Panc1 (cell line): ENCODE measurements at regions not wholly inside any gene's neighbourhood (a gene's known extent, or its start where the extent isn't known, plus 50 kb on each side); places are given as distances from the start of the nearest gene placed in this dataset.

Experiments
- ATAC-seq: fragments of 200-7000 bp; cut with Tn5 transposase; 2 replicates; pipeline ENCODE4 v1.9.1; 2020; ENCODE audit warnings: mild to moderate bottlenecking, moderate library complexity
- BruUV-seq: library from RNA; stranded (reverse); fragments of 400-500 nt; replicated peaks from 2 replicates; lab custom pipeline; 2021; lab: Mats Ljungman, UMichigan
- CTCF ChIA-PET: fragments of 300-600 bp; sonication (Branson Sonifier 250); formaldehyde crosslinking; loops from one replicate; lab custom pipeline; 2022; ENCODE audit warnings: antibody characterized with exemption; lab: Charles Lee
- POLR2A ChIA-PET: fragments of 300-600 bp; sonication (Branson Sonifier 250); formaldehyde crosslinking; loops from one replicate; lab custom pipeline; 2022; ENCODE audit warnings: antibody characterized with exemption; lab: Charles Lee
- DNase-seq: peaks from one replicate; pipeline ENCODE4 v3.0.0-alpha.2; 2010; ENCODE audit warnings: low read depth, low spot score
- H3K27ac ChIP-seq: 2 replicates; pipeline ENCODE4 v1.5.1; 2011; ENCODE audit warnings: mild to moderate bottlenecking, low read length, inconsistent platforms
- H3K27me3 ChIP-seq: fragments of 200-500 bp; sonication (Bioruptor generic); 2 replicates; pipeline ENCODE4 v1.6.0; 2014; ENCODE audit warnings: low read length, inconsistent platforms; ENCODE audit not compliant: control insufficient read depth, insufficient read depth
- H3K36me3 ChIP-seq: fragments of 200-500 bp; sonication (Bioruptor generic); 2 replicates; pipeline ENCODE4 v1.5.1; 2014; ENCODE audit warnings: inconsistent platforms, mild to moderate bottlenecking, low read length, moderate library complexity; ENCODE audit not compliant: control insufficient read depth, insufficient read depth
- H3K4me1 ChIP-seq: 2 replicates; pipeline ENCODE4 v1.5.1; 2011; ENCODE audit warnings: inconsistent platforms, mild to moderate bottlenecking, low read length, moderate library complexity; ENCODE audit not compliant: control insufficient read depth, insufficient read depth
- H3K4me3 ChIP-seq, 2 experiments: 2 replicates each; pipeline ENCODE4 v1.5.1; 2011 to 2012; ENCODE audit warnings: low read depth in 2 of 2, low read length in 2 of 2, mild to moderate bottlenecking in 2 of 2, inconsistent platforms in 1 of 2, moderate library complexity in 1 of 2
- H3K9me3 ChIP-seq: fragments of 200-500 bp; sonication (Bioruptor generic); 2 replicates; pipeline ENCODE4 v1.5.1; 2014; ENCODE audit warnings: low read depth, mild to moderate bottlenecking, inconsistent platforms, low read length, moderate library complexity; ENCODE audit not compliant: control insufficient read depth, insufficient read depth
- POLR2AphosphoS5 ChIP-seq: IDR thresholded peaks from 2 replicates; pipeline ENCODE4 v1.6.1; 2012; ENCODE audit warnings: mild to moderate bottlenecking, low read depth, low read length, moderate library complexity
- SIN3A ChIP-seq: IDR thresholded peaks from 2 replicates; pipeline ENCODE4 v1.6.1; 2012; ENCODE audit warnings: low read depth, mild to moderate bottlenecking, low read length, moderate library complexity, borderline replicate concordance; ENCODE audit not compliant: insufficient read depth
- TCF7L2 ChIP-seq: IDR thresholded peaks from 2 replicates; pipeline ENCODE4 v1.6.1; 2011; ENCODE audit warnings: mild to moderate bottlenecking, low read depth, low read length, inconsistent platforms
- in situ Hi-C: cut with HindIII; loops from 2 replicates; pipeline ENCODE4 v1.10.0; 2016; ENCODE audit warnings: low sequenced_read_pairs, low pct_unique_long_range_greater_than_20kb
- intact Hi-C: fragments of 100-400 bp; cut with micrococcal nuclease; formaldehyde crosslinking; loops from one replicate; pipeline ENCODE4 v1.10.0; 2022; ENCODE audit not compliant: unreplicated experiment
- TF ChIP-seq, protein P1 (sequence below): fragments of 450-650 bp; IDR thresholded peaks from 2 replicates; pipeline ENCODE4 v1.5.1; 2017; ENCODE audit warnings: mild to moderate bottlenecking
- TF ChIP-seq, protein P2 (sequence below), 2 experiments: IDR thresholded peaks; 2 replicates each; pipeline ENCODE4 v1.6.1; 2011 to 2012; ENCODE audit warnings: low read depth in 2 of 2, control low read depth in 1 of 2, low read length in 1 of 2, mild to moderate bottlenecking in 1 of 2, moderate library complexity in 1 of 2; ENCODE audit not compliant: insufficient read depth in 1 of 2

DNA sequence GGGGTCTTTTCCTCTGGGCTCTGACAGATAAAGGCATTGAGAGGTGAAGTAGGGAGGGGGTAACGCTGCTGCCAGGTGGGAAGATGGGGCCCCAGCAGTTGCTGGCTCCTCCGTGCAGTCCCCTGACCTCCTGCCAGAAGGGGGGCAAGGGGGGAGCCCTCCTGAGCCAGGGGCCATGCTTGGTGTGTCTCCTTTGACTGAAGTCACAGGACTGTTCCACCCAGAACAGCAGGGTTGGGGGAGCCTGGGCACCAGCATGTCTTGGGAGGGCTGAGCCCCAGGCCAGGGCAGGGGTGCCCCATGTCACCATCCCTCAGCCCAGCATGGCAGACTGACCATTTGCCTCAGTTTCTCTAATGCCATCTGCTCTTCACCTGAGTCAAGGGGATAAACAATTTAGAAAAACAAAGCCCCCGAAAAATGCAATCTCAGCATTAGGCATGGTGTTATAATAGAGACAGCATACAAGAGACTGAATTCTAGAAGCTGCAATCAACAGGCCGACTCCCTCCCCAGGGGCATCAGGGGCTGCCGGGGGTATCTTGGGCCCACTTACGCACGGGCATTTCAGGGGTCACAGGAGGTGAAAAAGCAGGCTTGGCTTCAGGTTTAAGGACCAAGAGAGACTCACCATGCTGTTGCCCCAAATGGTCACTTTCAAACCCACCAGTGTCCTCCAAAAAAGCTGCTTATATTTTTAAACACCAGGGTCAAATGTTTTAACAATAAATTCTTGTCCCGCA, 108.6 kb upstream of the GPR26 start:
- Histone ChIP-seq H3K4me1 (no peaks in the 10 kb centered on the region), H3K27me3 (peaks cover 7% of the 10 kb centered on the region; the same call in 1 of the 2 replicates), H3K27ac (no peak overlapping the region), H3K36me3 (no peaks in the 10 kb centered on the region), H3K9me3 (no peaks in the 10 kb centered on the region), H3K4me3 (no peak overlapping the region)
- no TSS peak for BruUV-seq
- ChIA-PET POLR2A (no interaction called here), CTCF (interaction anchor here (0.6 to 0.9 kb wide), 2 partner anchors 419 to 512 kb away, joined by 3 to 4 read pairs; no protein-coding TSS in a partner anchor)
- in situ Hi-C loops = no loop called here
- no peak for DNase-seq
- TF ChIP-seq, protein P1, sequence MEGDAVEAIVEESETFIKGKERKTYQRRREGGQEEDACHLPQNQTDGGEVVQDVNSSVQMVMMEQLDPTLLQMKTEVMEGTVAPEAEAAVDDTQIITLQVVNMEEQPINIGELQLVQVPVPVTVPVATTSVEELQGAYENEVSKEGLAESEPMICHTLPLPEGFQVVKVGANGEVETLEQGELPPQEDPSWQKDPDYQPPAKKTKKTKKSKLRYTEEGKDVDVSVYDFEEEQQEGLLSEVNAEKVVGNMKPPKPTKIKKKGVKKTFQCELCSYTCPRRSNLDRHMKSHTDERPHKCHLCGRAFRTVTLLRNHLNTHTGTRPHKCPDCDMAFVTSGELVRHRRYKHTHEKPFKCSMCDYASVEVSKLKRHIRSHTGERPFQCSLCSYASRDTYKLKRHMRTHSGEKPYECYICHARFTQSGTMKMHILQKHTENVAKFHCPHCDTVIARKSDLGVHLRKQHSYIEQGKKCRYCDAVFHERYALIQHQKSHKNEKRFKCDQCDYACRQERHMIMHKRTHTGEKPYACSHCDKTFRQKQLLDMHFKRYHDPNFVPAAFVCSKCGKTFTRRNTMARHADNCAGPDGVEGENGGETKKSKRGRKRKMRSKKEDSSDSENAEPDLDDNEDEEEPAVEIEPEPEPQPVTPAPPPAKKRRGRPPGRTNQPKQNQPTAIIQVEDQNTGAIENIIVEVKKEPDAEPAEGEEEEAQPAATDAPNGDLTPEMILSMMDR = no peak
- no peak for TF ChIP-seq POLR2AphosphoS5
- TF ChIP-seq, protein P2, sequence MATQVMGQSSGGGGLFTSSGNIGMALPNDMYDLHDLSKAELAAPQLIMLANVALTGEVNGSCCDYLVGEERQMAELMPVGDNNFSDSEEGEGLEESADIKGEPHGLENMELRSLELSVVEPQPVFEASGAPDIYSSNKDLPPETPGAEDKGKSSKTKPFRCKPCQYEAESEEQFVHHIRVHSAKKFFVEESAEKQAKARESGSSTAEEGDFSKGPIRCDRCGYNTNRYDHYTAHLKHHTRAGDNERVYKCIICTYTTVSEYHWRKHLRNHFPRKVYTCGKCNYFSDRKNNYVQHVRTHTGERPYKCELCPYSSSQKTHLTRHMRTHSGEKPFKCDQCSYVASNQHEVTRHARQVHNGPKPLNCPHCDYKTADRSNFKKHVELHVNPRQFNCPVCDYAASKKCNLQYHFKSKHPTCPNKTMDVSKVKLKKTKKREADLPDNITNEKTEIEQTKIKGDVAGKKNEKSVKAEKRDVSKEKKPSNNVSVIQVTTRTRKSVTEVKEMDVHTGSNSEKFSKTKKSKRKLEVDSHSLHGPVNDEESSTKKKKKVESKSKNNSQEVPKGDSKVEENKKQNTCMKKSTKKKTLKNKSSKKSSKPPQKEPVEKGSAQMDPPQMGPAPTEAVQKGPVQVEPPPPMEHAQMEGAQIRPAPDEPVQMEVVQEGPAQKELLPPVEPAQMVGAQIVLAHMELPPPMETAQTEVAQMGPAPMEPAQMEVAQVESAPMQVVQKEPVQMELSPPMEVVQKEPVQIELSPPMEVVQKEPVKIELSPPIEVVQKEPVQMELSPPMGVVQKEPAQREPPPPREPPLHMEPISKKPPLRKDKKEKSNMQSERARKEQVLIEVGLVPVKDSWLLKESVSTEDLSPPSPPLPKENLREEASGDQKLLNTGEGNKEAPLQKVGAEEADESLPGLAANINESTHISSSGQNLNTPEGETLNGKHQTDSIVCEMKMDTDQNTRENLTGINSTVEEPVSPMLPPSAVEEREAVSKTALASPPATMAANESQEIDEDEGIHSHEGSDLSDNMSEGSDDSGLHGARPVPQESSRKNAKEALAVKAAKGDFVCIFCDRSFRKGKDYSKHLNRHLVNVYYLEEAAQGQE (IDR thresholded peaks at IDR 0.05; ENCODE audit: insufficient read depth in 1 of 2, low read depth in 2 of 2, low read length in 1 of 2) = no peak
- intact Hi-C loops = loop anchor here (2.0 to 10.0 kb wide), 3 partner anchors 173 to 425 kb away; no protein-coding TSS in a partner anchor
- ATAC-seq = no peak

DNA sequence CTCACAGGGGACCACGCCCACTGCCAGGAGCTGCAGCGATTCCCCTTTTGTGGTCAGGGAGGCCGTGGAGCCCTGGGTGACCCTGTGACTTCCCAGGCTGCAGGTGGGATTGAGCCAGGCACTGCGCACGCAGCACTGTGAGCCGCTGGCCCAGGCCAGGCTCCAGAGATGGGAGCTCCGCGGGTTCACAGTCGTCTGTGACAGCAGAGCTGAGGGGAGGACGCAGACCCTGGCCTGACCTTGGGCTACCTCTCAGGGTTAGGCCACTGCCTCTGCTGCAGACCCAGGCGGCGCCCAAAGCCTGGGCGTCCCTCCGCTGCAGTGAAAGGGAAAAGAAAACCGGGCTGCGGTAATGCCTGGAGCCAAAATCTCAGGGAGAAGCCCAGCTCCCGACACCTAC, 107.5 kb upstream of the GPR26 start:
- DNase-seq = no peak
- 0 out of 2 replicates have a peak, but pooled peaks have one; percentile 15 for ATAC-seq
- in situ Hi-C loops = no loop called here
- no TSS peak for BruUV-seq
- intact Hi-C loops = loop anchor here (1.0 to 10.0 kb wide), 4 partner anchors 174 to 514 kb away; no protein-coding TSS in a partner anchor
- CTCF ChIA-PET = interaction anchor here (0.5 to 1.2 kb wide), 5 partner anchors 12 to 891 kb away, joined by 3 to 11 read pairs (median 3); no protein-coding TSS in a partner anchor
- Histone ChIP-seq H3K36me3 (no peaks in the 10 kb centered on the region), H3K27me3 (peaks cover 7% of the 10 kb centered on the region; the same call in 1 of the 2 replicates), H3K4me1 (no peaks in the 10 kb centered on the region), H3K27ac (no peak overlapping the region), H3K9me3 (no peaks in the 10 kb centered on the region), H3K4me3 (no peak overlapping the region)
- POLR2A ChIA-PET = no interaction called here
- TF ChIP-seq, protein P1 = no peak
- TF ChIP-seq SIN3A (no peak), POLR2AphosphoS5 (no peak), TCF7L2 (no peak)
- TF ChIP-seq, protein P2 (IDR thresholded peaks at IDR 0.05; ENCODE audit: insufficient read depth in 1 of 2, low read depth in 2 of 2, low read length in 1 of 2) = no peak
